ENCODE measurements at regions not wholly inside any gene's neighbourhood (a gene's known extent, or its start where the extent isn't known, plus 50 kb on each side); places are given as distances from the start of the nearest gene placed in this dataset.

DNA sequence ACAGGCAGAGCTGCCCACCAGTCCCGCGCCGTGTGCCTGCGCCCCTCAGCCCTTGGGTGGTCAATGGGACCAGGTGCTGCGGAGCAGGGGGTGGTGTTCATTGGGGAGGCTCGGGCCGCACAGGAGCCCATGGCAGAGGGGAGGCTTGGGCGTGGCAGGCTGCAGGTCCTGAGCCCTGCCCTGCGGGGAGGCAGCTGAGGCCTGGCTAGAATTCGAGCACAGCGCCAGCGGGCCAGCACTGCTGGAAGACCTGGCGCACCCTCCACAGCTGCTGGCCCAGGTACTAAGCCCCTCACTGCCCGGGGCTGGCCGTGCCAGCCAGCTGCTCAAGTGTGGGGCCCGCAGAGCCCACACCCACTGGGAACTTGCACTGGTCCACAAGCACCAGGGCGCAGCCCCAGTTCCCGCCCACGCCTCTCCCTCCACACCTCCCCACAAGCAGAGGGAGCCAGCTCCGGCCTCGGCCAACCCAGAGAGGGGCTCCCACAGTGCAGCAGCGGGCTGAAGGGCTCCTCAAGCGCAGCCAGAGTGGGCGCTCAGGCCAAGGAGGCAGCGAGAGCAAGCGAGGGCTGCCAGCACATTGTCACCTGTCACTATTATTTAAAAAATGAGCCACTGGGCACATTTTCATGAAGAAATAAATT is 645.8 kb downstream of the CENPC start:
- Histone ChIP-seq H3K27ac (no peak overlapping the region), H3K4me3 (ENCODE audit: low read depth in 1 of 2, low read length in 1 of 2) (no peak overlapping the region), H3K4me1 (ENCODE audit: control insufficient read depth in 1 of 2, insufficient read depth in 1 of 2, low read depth in 1 of 2, low read length in 1 of 2) (no peaks in the 10 kb centered on the region), H3K9me3 (no peaks in the 10 kb centered on the region), H3K27me3 (no peaks in the 10 kb centered on the region), H3K36me3 (no peaks in the 10 kb centered on the region)
- TF ChIP-seq, protein P1, sequence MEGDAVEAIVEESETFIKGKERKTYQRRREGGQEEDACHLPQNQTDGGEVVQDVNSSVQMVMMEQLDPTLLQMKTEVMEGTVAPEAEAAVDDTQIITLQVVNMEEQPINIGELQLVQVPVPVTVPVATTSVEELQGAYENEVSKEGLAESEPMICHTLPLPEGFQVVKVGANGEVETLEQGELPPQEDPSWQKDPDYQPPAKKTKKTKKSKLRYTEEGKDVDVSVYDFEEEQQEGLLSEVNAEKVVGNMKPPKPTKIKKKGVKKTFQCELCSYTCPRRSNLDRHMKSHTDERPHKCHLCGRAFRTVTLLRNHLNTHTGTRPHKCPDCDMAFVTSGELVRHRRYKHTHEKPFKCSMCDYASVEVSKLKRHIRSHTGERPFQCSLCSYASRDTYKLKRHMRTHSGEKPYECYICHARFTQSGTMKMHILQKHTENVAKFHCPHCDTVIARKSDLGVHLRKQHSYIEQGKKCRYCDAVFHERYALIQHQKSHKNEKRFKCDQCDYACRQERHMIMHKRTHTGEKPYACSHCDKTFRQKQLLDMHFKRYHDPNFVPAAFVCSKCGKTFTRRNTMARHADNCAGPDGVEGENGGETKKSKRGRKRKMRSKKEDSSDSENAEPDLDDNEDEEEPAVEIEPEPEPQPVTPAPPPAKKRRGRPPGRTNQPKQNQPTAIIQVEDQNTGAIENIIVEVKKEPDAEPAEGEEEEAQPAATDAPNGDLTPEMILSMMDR (IDR thresholded peaks at IDR 0.05), result no peak

GRCh38 chr4:66893807-66894206 is 651.5 kb downstream of the CENPC start:
- H3K4me1 ChIP-seq (ENCODE audit: control insufficient read depth in 1 of 2, insufficient read depth in 1 of 2, low read depth in 1 of 2, low read length in 1 of 2), result no peaks in the 10 kb centered on the region
- TF ChIP-seq, protein P1 (IDR thresholded peaks at IDR 0.05), result no peak
- no peaks in the 10 kb centered on the region for H3K9me3 ChIP-seq
- no peaks in the 10 kb centered on the region for H3K27me3 ChIP-seq
- H3K36me3 ChIP-seq, result no peaks in the 10 kb centered on the region
- no peak overlapping the region for H3K4me3 ChIP-seq (ENCODE audit: low read depth in 1 of 2, low read length in 1 of 2)
- H3K27ac ChIP-seq, result no peak overlapping the region

- H3K27me3 ChIP-seq, result no peaks in the 10 kb centered on the region
- no peaks in the 10 kb centered on the region for H3K4me1 ChIP-seq (ENCODE audit: control insufficient read depth in 1 of 2, insufficient read depth in 1 of 2, low read depth in 1 of 2, low read length in 1 of 2)
- TF ChIP-seq, protein P1 (IDR thresholded peaks at IDR 0.05), result no peak
- no peaks in the 10 kb centered on the region for H3K9me3 ChIP-seq
- no peak overlapping the region for H3K4me3 ChIP-seq (ENCODE audit: low read depth in 1 of 2, low read length in 1 of 2)
- no peak overlapping the region for H3K27ac ChIP-seq
- H3K36me3 ChIP-seq, result no peaks in the 10 kb centered on the region
Observed at GRCh38 chr4:66887061-66887460, 658.2 kb downstream of the CENPC start.

DNA sequence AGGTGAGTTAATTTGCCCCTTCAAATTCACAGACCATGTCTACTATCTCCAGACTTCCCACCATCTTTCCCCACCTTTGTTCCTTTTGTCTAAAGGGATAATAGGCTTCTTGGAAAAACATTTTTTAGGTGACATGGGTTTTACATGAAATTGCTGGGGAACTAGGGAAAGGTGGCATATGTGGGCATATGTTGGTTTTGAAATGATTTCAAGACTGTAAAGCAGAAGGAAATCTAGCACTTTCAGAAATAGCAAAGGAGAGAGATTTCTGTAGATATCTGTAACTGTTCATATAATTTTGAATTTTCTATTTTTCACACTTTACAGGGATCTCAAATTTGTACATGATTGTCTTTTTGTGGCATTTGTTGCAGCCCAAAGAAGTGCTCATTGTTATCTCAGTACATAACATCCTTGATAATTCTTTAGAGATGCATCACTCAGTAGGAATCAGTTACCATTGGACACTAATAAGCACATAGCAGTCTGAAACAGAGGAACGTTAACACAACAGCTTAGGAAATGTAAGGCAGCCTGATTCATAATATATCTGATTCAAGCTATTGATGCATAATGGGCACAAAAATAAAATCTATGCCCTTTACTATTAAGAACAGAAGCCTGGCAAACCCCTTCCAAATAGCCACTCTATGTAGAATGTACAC is 659.7 kb downstream of the CENPC start:
- Histone ChIP-seq H3K27ac (no peak overlapping the region), H3K27me3 (no peaks in the 10 kb centered on the region), H3K4me1 (ENCODE audit: control insufficient read depth in 1 of 2, insufficient read depth in 1 of 2, low read depth in 1 of 2, low read length in 1 of 2) (no peaks in the 10 kb centered on the region), H3K4me3 (ENCODE audit: low read depth in 1 of 2, low read length in 1 of 2) (no peak overlapping the region), H3K36me3 (no peaks in the 10 kb centered on the region), H3K9me3 (no peaks in the 10 kb centered on the region)
- TF ChIP-seq, protein P1 (IDR thresholded peaks at IDR 0.05), result no peak

GRCh38 chr4:66876946-66877345 is 668.4 kb downstream of the CENPC start:
- TF ChIP-seq, protein P1 (IDR thresholded peaks at IDR 0.05), result no peak
- no peak overlapping the region for H3K27ac ChIP-seq
- H3K4me1 ChIP-seq (ENCODE audit: control insufficient read depth in 1 of 2, insufficient read depth in 1 of 2, low read depth in 1 of 2, low read length in 1 of 2), result no peaks in the 10 kb centered on the region
- no peaks in the 10 kb centered on the region for H3K27me3 ChIP-seq
- no peaks in the 10 kb centered on the region for H3K9me3 ChIP-seq
- no peaks in the 10 kb centered on the region for H3K36me3 ChIP-seq
- no peak overlapping the region for H3K4me3 ChIP-seq (ENCODE audit: low read depth in 1 of 2, low read length in 1 of 2)
